H1 (cell line): ENCODE measurements at regions not wholly inside any gene's neighbourhood (a gene's known extent, or its start where the extent isn't known, plus 50 kb on each side); places are given as distances from the start of the nearest gene placed in this dataset.

ENCODE experiments used
- CTCF ChIA-PET: fragments of 300-600 bp; sonication (Branson Sonifier 250); formaldehyde crosslinking; loops from one replicate; lab custom pipeline; 2021; ENCODE audit not compliant: partially characterized antibody; lab: Charles Lee
- POLR2A ChIA-PET: fragments of 300-600 bp; sonication (Branson Sonifier 250); formaldehyde crosslinking; loops from one replicate; lab custom pipeline; 2021; ENCODE audit warnings: inconsistent platforms; ENCODE audit not compliant: partially characterized antibody; lab: Charles Lee
- DNase-seq, 2 experiments: peaks; one replicate each; pipeline versions ENCODE4 v3.0.0 to v3.0.0-alpha.2; 2010 to 2022; ENCODE audit warnings: low spot score in 2 of 2, low read depth in 1 of 2, mixed read lengths in 1 of 2
- FAIRE-seq: peaks from 2 replicates; lab custom pipeline; 2011; peaks lifted over from hg19 to GRCh38; lab: Jason Lieb, UNC
- H2AFZ ChIP-seq: 2 replicates; pipeline ENCODE4 v1.8.1; 2012; ENCODE audit warnings: low read length, inconsistent platforms
- H2AK5ac ChIP-seq: 2 replicates; pipeline ENCODE4 v1.6.1; 2013; ENCODE audit warnings: low read depth, low read length
- H2BK120ac ChIP-seq: replicated peaks from 2 replicates; pipeline ENCODE3; 2013; ENCODE audit warnings: low read depth, low read length, inconsistent platforms
- H2BK12ac ChIP-seq: 2 replicates; pipeline ENCODE4 v1.6.1; 2013; ENCODE audit warnings: low read depth, low read length
- H2BK15ac ChIP-seq: 2 replicates; pipeline ENCODE4 v1.6.1; 2013; ENCODE audit warnings: low read length
- H2BK20ac ChIP-seq: 2 replicates; pipeline ENCODE4 v1.6.1; 2013; ENCODE audit warnings: low read length
- H2BK5ac ChIP-seq: 2 replicates; pipeline ENCODE4 v1.6.1; 2013; ENCODE audit warnings: low read depth, low read length
- H3K14ac ChIP-seq: 2 replicates; pipeline ENCODE4 v1.6.1; 2013; ENCODE audit warnings: inconsistent platforms; ENCODE audit not compliant: insufficient read length
- H3K18ac ChIP-seq: 2 replicates; pipeline ENCODE4 v1.6.1; 2013; ENCODE audit warnings: low read length; ENCODE audit errors: extremely low read depth
- H3K23ac ChIP-seq: 2 replicates; pipeline ENCODE4 v1.6.1; 2013; ENCODE audit warnings: inconsistent platforms; ENCODE audit not compliant: insufficient read length
- H3K23me2 ChIP-seq: 2 replicates; pipeline ENCODE4 v1.6.1; 2013; ENCODE audit warnings: low read depth, low read length
- H3K27ac ChIP-seq: 2 replicates; pipeline ENCODE4 v1.6.1; 2011; ENCODE audit warnings: low read depth, low read length, inconsistent platforms
- H3K27me3 ChIP-seq, 4 experiments: replicated peaks in 1 of 4; 1 replicate in 1 of 4; 2 replicates in 3 of 4; pipeline versions ENCODE4 v1.6.1 to v1.8.1; 2011 to 2013; ENCODE audit warnings: low read length in 3 of 4, mild to moderate bottlenecking in 3 of 4, inconsistent platforms in 2 of 4, mixed read lengths in 2 of 4, moderate library complexity in 1 of 4; ENCODE audit not compliant: control insufficient read depth in 3 of 4, insufficient read depth in 3 of 4; ENCODE audit errors: extremely low read depth in 1 of 4
- H3K36me3 ChIP-seq, 4 experiments: 2 replicates each; pipeline versions ENCODE4 v1.6.1 to v1.8.1; 2011 to 2013; ENCODE audit warnings: mild to moderate bottlenecking in 4 of 4, low read length in 3 of 4, moderate library complexity in 2 of 4, control low read depth in 1 of 4, inconsistent platforms in 1 of 4; ENCODE audit not compliant: insufficient read depth in 4 of 4, control insufficient read depth in 2 of 4
- H3K4ac ChIP-seq: replicated peaks from 2 replicates; pipeline ENCODE3; 2013; ENCODE audit warnings: low read length, low read depth, mixed read lengths, inconsistent platforms; ENCODE audit not compliant: insufficient read length
- H3K4me1 ChIP-seq, 4 experiments: replicated peaks in 1 of 4; 1 replicate in 1 of 4; 2 replicates in 3 of 4; pipeline versions ENCODE4 v1.6.1 to v1.8.1; 2011 to 2013; ENCODE audit warnings: low read length in 3 of 4, inconsistent platforms in 2 of 4, mixed read lengths in 1 of 4; ENCODE audit not compliant: insufficient read depth in 4 of 4, control insufficient read depth in 3 of 4
- H3K4me2 ChIP-seq, 2 experiments: 2 replicates each; pipeline versions ENCODE4 v1.6.1 to v1.8.1; 2011 to 2013; ENCODE audit warnings: low read depth in 2 of 2, low read length in 2 of 2, control low read depth in 1 of 2, inconsistent platforms in 1 of 2, mild to moderate bottlenecking in 1 of 2; ENCODE audit not compliant: insufficient read depth in 1 of 2
- H3K4me3 ChIP-seq, 4 experiments: fragments of 200-600, 300-600 bp in 1 of 4; sonication (generic), shearing (Covaris generic), sonication (Bioruptor Twin) in 1 of 4; 2 replicates each; pipeline versions ENCODE4 v1.5.1 to v1.8.1; 2011 to 2016; ENCODE audit warnings: low read length in 4 of 4, low read depth in 3 of 4, control low read depth in 2 of 4, inconsistent platforms in 2 of 4, mild to moderate bottlenecking in 2 of 4, mixed read lengths in 1 of 4, moderate library complexity in 1 of 4; ENCODE audit not compliant: insufficient read depth in 2 of 4; ENCODE audit errors: extremely low read depth in 1 of 4
- H3K56ac ChIP-seq: replicated peaks from 2 replicates; pipeline ENCODE3; 2013; ENCODE audit warnings: low read depth, mild to moderate bottlenecking, mixed read lengths, low read length, inconsistent platforms; ENCODE audit not compliant: insufficient read length
- H3K79me1 ChIP-seq: 2 replicates; pipeline ENCODE4 v1.6.1; 2013; ENCODE audit warnings: low read depth, low read length, control low read depth
- H3K79me2 ChIP-seq, 2 experiments: 2 replicates each; pipeline versions ENCODE4 v1.6.1 to v1.8.1; 2012 to 2013; ENCODE audit warnings: low read length in 2 of 2, mild to moderate bottlenecking in 2 of 2, inconsistent platforms in 1 of 2; ENCODE audit not compliant: insufficient read depth in 2 of 2, control insufficient read depth in 1 of 2
- H3K9ac ChIP-seq, 4 experiments: replicated peaks in 1 of 4; 1 replicate in 1 of 4; 2 replicates in 3 of 4; pipeline versions ENCODE4 v1.6.1 to v1.8.1; 2011 to 2013; ENCODE audit warnings: low read depth in 3 of 4, low read length in 3 of 4, control low read depth in 2 of 4, mild to moderate bottlenecking in 2 of 4, moderate library complexity in 2 of 4, inconsistent platforms in 1 of 4; ENCODE audit errors: extremely low read depth in 1 of 4
- H3K9me3 ChIP-seq, 2 experiments: 2 replicates each; pipeline versions ENCODE4 v1.6.1 to v1.8.1; 2012 to 2013; ENCODE audit warnings: mild to moderate bottlenecking in 2 of 2, moderate library complexity in 2 of 2, control low read depth in 1 of 2, inconsistent platforms in 1 of 2, low read depth in 1 of 2, low read length in 1 of 2, mixed read lengths in 1 of 2; ENCODE audit not compliant: insufficient read depth in 2 of 2
- H4K20me1 ChIP-seq, 2 experiments: replicated peaks in 1 of 2; 2 replicates each; pipeline versions ENCODE3 to v1.8.1; 2011 to 2013; ENCODE audit warnings: inconsistent platforms in 2 of 2, low read length in 2 of 2, mild to moderate bottlenecking in 1 of 2; ENCODE audit not compliant: insufficient read depth in 2 of 2, control insufficient read depth in 1 of 2
- H4K5ac ChIP-seq: 2 replicates; pipeline ENCODE4 v1.6.1; 2013; ENCODE audit warnings: low read length, low read depth, mixed read lengths, inconsistent platforms; ENCODE audit not compliant: insufficient read length
- H4K8ac ChIP-seq: 2 replicates; pipeline ENCODE4 v1.8.0; 2013; ENCODE audit warnings: mild to moderate bottlenecking, moderate library complexity, low read length, inconsistent platforms; ENCODE audit not compliant: insufficient read depth; ENCODE audit errors: extremely low read depth
- H4K91ac ChIP-seq: replicated peaks from 2 replicates; pipeline ENCODE3; 2013; ENCODE audit warnings: low read length, mixed read lengths, inconsistent platforms; ENCODE audit not compliant: insufficient read length
- BACH1 ChIP-seq: IDR thresholded peaks from 2 replicates; pipeline ENCODE4 v1.6.1; 2012; ENCODE audit warnings: low read length, improper control_type of control experiment
- CTCF ChIP-seq, 3 experiments: IDR thresholded peaks; 1 replicate in 2 of 3; 2 replicates in 1 of 3; pipeline versions ENCODE4 v1.5.1 to v1.6.1; 2011; ENCODE audit warnings: low read length in 3 of 3, mild to moderate bottlenecking in 3 of 3, inconsistent platforms in 2 of 3, low read depth in 1 of 3, moderate library complexity in 1 of 3; ENCODE audit not compliant: insufficient read depth in 1 of 3; ENCODE audit errors: control extremely low read depth in 1 of 3
- E2F6 ChIP-seq: IDR thresholded peaks from 2 replicates; pipeline ENCODE4 v1.6.1; 2012; ENCODE audit warnings: inconsistent platforms
- HDAC6 ChIP-seq: IDR thresholded peaks from one replicate; pipeline ENCODE4 v1.7.1; 2012; ENCODE audit warnings: low read depth, mild to moderate bottlenecking, inconsistent platforms, low read length, moderate library complexity
- KDM5A ChIP-seq: fragments of 200-600 bp; IDR thresholded peaks from 2 replicates; pipeline ENCODE4 v1.7.1; 2012; ENCODE audit warnings: mild to moderate bottlenecking, low read length, inconsistent platforms, mixed read lengths
- MAX ChIP-seq: IDR thresholded peaks from 2 replicates; pipeline ENCODE4 v1.6.1; 2012; ENCODE audit warnings: inconsistent platforms
- POU5F1 ChIP-seq: IDR thresholded peaks from 2 replicates; pipeline ENCODE4 v1.6.1; 2011; ENCODE audit warnings: low read depth, mild to moderate bottlenecking, low read length, moderate library complexity
- SAP30 ChIP-seq: fragments of 300-600 bp; sonication (generic); IDR thresholded peaks from 2 replicates; pipeline ENCODE4 v1.7.1; 2012; ENCODE audit warnings: low read length, moderate library complexity, mild to moderate bottlenecking, inconsistent platforms; ENCODE audit not compliant: insufficient read depth, insufficient replicate concordance
- SP1 ChIP-seq: IDR thresholded peaks from 2 replicates; pipeline ENCODE4 v1.6.1; 2011; ENCODE audit warnings: low read depth, low read length
- SUZ12 ChIP-seq: fragments of 200-600 bp; sonication (generic); IDR thresholded peaks from 2 replicates; pipeline ENCODE4 v1.6.1; 2012; ENCODE audit warnings: mild to moderate bottlenecking, inconsistent platforms, low read length, moderate library complexity, mixed read lengths
- TCF12 ChIP-seq: IDR thresholded peaks from 2 replicates; pipeline ENCODE4 v1.6.1; 2011; ENCODE audit warnings: low read depth, mild to moderate bottlenecking, low read length
- WGBS, 2 experiments: shearing (Covaris generic) in 1 of 2; methylation state at CpG; one replicate each; pipeline versions ENCODE4 v1.1.6 to v1.1.7; 2013 to 2015; ENCODE audit warnings: low lambda C conversion rate in 2 of 2, mixed read lengths in 2 of 2, inconsistent platforms in 1 of 2, low coverage in 1 of 2, missing lambda C conversion rate in 1 of 2; ENCODE audit not compliant: insufficient replicate concordance in 2 of 2, insufficient coverage in 1 of 2, insufficient read length in 1 of 2; ENCODE audit errors: extremely low coverage in 1 of 2, missing lambda C conversion rate in 1 of 2; 5-methylcytosine and 5-hydroxymethylcytosine counted together

GRCh38 chr22:48305726-48306235 is 1521.9 kb downstream of the BRD1 start:
- FAIRE-seq = no peak
- no peak overlapping the region; the same call in 1 of the 2 replicates for H2AFZ ChIP-seq
- no peak for DNase-seq
- H2BK5ac ChIP-seq = no peak overlapping the region
- H3K36me3 ChIP-seq = no peaks in the 10 kb centered on the region
- H2AK5ac ChIP-seq = no peak overlapping the region
- H4K8ac ChIP-seq = no peak overlapping the region
- no peak overlapping the region for H3K27ac ChIP-seq
- H4K20me1 ChIP-seq = no peaks in the 10 kb centered on the region
- no peak overlapping the region for H3K14ac ChIP-seq
- H3K4me3 ChIP-seq = no peak overlapping the region
- no peak overlapping the region for H2BK120ac ChIP-seq
- H3K4me1 ChIP-seq = no peaks in the 10 kb centered on the region; a peak in 1 of 7 replicates
- no peaks in the 10 kb centered on the region for H3K27me3 ChIP-seq
- no peaks in the 10 kb centered on the region for H3K9me3 ChIP-seq
- H4K91ac ChIP-seq = no peak overlapping the region
- H2BK20ac ChIP-seq = no peak overlapping the region
- H2BK15ac ChIP-seq = no peak overlapping the region
- no peak overlapping the region for H3K4ac ChIP-seq
- no peak overlapping the region for H4K5ac ChIP-seq
- ChIA-PET CTCF (no interaction called here), POLR2A (no interaction called here)
- WGBS, 2 experiments = 99% methylated on average over 11 of the region's 14 CpGs; no CpG with 5 or more reads in 1 of the 2 experiments
- no peak overlapping the region for H3K23ac ChIP-seq
- H3K23me2 ChIP-seq = no peaks in the 10 kb centered on the region; the same call in 1 of the 2 replicates
- H3K18ac ChIP-seq = no peak overlapping the region
- H3K79me1 ChIP-seq = no peaks in the 10 kb centered on the region
- H3K4me2 ChIP-seq = no peak overlapping the region
- H3K79me2 ChIP-seq = no peaks in the 10 kb centered on the region
- no peak overlapping the region for H3K9ac ChIP-seq
- H3K56ac ChIP-seq = no peak overlapping the region
- no peak overlapping the region for H2BK12ac ChIP-seq
- TF ChIP-seq SAP30 = no peak
- TF ChIP-seq E2F6 = no peak
- TF ChIP-seq KDM5A = no peak
- no peak for TF ChIP-seq TCF12
- no peak for TF ChIP-seq BACH1
- no peak for TF ChIP-seq POU5F1
- no peak for TF ChIP-seq MAX
- TF ChIP-seq SUZ12 = no peak
- TF ChIP-seq SP1 = no peak
- TF ChIP-seq CTCF (IDR thresholded peaks at IDR 0.05; ENCODE audit: control extremely low read depth in 1 of 3, insufficient read depth in 1 of 3, low read depth in 1 of 3, low read length in 3 of 3) = no peak
- TF ChIP-seq HDAC6 = no peak
